ENCODE measurements at regions not wholly inside any gene's neighbourhood (a gene's known extent, or its start where the extent isn't known, plus 50 kb on each side); places are given as distances from the start of the nearest gene placed in this dataset.
"Not testable (repeated sequence)": the region's sequence is repeated elsewhere in the genome, so short reads cannot be mapped to it uniquely, and the experiment has no call there.

DNA sequence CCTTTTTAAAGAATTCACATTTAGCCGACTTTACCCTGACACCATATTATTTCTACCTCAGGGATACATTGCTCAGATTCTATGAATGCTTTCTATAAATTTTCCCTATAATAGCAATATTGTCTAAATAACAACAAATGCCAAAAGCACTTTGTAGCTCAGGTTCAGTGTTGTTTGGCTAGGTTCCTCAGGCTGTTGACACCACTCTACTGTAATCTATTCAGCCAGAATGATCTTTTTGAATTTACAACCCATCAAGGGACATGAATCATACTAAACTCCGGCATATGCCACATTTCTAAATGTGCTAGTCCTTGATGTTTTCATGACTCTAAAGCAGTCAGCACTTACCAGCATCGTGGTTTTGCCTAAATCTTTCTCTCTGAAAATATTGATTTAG lies 641.5 kb upstream of the CDH10 start:
- TF ChIP-seq, protein P1, sequence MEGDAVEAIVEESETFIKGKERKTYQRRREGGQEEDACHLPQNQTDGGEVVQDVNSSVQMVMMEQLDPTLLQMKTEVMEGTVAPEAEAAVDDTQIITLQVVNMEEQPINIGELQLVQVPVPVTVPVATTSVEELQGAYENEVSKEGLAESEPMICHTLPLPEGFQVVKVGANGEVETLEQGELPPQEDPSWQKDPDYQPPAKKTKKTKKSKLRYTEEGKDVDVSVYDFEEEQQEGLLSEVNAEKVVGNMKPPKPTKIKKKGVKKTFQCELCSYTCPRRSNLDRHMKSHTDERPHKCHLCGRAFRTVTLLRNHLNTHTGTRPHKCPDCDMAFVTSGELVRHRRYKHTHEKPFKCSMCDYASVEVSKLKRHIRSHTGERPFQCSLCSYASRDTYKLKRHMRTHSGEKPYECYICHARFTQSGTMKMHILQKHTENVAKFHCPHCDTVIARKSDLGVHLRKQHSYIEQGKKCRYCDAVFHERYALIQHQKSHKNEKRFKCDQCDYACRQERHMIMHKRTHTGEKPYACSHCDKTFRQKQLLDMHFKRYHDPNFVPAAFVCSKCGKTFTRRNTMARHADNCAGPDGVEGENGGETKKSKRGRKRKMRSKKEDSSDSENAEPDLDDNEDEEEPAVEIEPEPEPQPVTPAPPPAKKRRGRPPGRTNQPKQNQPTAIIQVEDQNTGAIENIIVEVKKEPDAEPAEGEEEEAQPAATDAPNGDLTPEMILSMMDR (IDR thresholded peaks at IDR 0.05; ENCODE audit: extremely low read depth, missing control alignments): no peak
- DNase-seq (ENCODE audit: low spot score): no peak

DNA sequence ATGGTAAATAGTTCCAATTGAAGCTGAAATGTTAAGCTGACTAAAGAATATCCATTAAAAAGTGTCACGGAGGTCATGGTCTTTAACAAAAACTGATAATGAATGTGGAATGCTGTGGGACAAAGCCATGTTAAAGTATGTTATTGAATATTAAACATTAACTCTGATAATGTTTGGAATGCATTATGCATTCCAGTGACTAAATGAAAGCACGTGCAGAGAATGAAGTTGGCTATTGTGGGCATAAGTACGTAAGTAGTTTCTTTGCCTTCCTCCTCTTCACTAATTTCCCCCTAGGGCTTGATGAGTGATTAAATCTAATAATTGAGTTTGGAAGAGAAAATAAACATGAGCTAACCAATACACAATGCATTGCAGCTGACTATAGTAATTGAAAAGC lies 640.4 kb upstream of the CDH10 start:
- TF ChIP-seq, protein P1 (IDR thresholded peaks at IDR 0.05; ENCODE audit: extremely low read depth, missing control alignments): no peak
- no peak for DNase-seq (ENCODE audit: low spot score)

DNA sequence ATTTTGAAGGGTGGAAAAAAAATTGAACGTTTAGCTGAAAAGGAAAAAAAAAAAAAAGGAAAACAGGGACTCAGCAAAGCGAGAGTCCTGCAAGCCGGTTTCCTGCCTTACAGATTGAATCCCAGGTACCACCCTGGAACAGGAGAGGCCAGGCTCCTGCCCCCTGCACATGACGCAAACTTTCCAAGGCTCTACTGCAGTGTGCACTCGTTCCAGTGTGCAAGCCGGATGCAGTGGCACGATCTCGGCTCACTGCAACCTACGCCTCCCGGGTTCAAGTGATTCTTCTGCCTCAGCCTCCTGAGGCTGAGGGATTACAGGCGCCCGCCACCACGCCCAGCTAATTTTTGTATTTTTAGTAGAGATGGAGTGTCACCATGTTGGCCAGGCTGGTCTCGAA lies 618.7 kb upstream of the CDH10 start:
- not testable (repeated sequence) for DNase-seq (ENCODE audit: low spot score)

DNA sequence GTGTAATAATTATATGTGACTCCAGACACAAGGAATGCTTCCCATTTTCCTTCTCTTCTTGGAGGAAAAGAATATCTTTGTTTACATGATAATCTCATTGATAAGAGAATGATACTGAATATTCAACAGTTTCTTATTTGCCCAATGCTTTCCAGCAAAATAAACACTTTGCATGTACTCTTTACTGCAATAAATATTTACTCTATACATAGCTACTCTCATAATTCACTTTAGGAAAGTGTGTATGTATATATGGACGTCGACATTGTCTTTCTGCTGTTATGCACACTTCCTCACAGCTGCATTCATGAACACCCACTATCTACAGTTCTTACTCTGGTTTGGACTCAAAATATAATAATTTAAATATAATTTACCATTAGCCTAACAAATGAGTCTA lies 617.4 kb upstream of the CDH10 start:
- DNase-seq (ENCODE audit: low spot score): no peak
- TF ChIP-seq, protein P1 (IDR thresholded peaks at IDR 0.05; ENCODE audit: extremely low read depth, missing control alignments): no peak

DNA sequence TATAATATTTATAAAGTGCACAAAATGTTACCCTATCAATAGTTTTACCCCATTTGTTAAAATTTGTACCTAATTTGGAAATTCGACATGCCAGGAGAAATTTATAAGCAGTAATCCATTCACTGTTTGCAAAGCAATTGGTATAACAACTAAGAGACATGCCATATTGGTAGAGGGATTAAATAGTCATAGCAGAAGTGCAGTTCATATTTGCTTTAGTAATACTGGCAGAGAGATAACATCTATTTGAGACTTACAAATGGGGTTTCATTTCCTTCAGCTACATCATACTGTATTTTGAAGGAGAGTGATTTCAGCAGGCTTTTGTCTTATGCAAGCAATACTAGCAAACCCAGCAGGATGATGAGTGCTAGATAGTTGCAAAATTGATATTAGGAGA lies 610.4 kb upstream of the CDH10 start:
- DNase-seq (ENCODE audit: low spot score): no peak
- TF ChIP-seq, protein P1 (IDR thresholded peaks at IDR 0.05; ENCODE audit: extremely low read depth, missing control alignments): no peak

DNA sequence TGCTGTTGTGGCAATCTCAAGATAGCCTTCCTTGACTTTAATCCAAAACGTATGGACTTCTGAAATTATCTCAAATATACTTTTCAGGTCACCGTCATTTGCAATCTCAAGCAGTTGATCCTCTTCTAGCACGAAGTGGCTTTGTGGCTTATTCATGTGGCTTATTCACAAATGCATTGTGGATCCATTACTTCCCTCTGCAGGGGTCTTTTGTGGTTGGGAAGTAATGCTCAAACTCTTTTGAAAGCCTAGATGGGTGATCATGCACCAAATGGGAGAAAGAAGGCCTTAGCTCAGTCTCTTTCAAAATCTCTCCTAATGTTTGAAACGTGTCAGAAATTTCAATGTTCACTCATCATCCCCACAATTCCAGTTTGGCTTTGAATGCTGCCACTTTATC lies 597.2 kb upstream of the CDH10 start:
- TF ChIP-seq, protein P1 (IDR thresholded peaks at IDR 0.05; ENCODE audit: extremely low read depth, missing control alignments): no peak
- DNase-seq (ENCODE audit: low spot score): no peak

DNA sequence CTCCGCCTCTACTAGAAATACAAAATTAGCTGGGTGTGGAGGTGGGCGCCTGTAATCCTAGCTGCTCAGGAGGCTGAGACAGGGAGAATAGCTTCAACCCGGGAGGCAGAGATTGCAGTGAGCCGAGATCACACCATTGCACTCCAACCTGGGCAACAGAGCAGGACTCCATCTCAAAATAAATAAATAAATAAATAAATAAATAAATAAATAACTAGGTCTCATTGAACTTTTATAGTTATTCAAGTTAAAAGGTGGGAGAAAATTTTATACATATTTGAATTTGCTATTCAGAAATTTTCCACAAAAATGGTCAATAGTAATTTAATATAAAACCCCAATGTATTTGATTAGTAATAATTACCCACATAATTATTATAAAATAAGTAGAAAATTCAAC lies 593.9 kb upstream of the CDH10 start:
- DNase-seq (ENCODE audit: low spot score): not testable (repeated sequence)

DNA sequence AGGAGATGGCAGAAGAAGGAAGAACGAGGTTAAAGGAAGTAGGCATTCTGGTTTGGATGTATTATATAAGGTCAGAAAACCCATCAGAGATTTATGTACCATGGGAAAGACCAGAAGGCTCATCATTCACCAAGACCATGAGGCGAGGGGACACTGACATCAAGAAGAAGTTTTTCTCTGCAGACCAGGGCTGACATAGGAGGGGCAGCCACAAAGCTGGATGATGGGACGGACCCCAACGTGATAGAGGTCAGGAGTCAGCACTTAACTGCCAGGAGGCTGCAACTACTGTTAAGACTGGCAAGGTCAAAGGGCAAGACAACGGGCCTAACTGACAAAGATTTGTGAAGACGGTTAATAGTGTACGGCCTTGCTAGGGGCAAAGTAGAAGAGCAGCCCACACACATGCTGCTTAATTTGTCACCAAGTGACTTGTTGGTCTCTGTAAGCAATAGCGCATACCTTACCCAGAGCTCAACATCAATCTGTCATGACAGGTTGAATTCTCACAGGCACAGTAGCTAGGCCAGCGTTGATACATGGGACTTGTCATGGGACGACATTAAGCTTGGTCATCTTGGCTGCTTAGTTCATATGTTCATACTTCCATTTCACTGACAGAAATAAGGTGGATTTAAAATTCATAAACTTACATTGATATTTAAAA lies 579.7 kb upstream of the CDH10 start:
- no peak for DNase-seq (ENCODE audit: low spot score)
- TF ChIP-seq, protein P1 (IDR thresholded peaks at IDR 0.05; ENCODE audit: extremely low read depth, missing control alignments): no peak

DNA sequence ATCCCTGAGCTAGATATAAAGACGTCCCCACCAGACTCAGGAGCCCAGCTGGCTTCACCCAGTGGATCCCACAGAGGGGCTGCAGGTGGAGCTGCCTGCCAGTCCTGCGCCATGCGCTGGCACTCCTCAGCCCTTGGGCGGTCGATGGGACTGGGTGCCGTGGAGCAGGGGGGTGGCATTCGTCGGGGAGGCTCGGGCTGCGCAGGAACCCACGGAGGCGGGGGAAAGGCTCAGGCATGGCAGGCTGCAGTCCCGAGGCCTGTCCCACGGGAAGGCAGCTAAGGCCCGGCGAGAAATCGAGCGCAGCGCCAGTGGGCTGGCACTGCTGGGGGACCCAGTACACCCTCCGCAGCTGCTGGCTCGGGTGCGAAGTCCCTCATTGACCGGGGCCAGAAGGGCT lies 555.1 kb upstream of the CDH10 start:
- not testable (repeated sequence) for DNase-seq (ENCODE audit: low spot score)

All from GM20000 (cell line).